Osteoblast (primary cell): ENCODE measurements at regions not wholly inside any gene's neighbourhood (a gene's known extent, or its start where the extent isn't known, plus 50 kb on each side); places are given as distances from the start of the nearest gene placed in this dataset.

Experiments used
- DNase-seq: peaks from one replicate; pipeline ENCODE4 v3.0.0; 2011; ENCODE audit warnings: low spot score, mixed read lengths; ENCODE audit not compliant: insufficient read length; ENCODE audit errors: missing footprints
- H2AFZ ChIP-seq: 2 replicates; pipeline ENCODE4 v1.6.0; 2011; ENCODE audit warnings: mild to moderate bottlenecking, low read length
- H3K27ac ChIP-seq: 2 replicates; pipeline ENCODE4 v1.5.1; 2011; ENCODE audit warnings: mild to moderate bottlenecking, low read depth, low read length, moderate library complexity
- H3K27me3 ChIP-seq: 2 replicates; pipeline ENCODE4 v1.6.0; 2012; ENCODE audit warnings: mild to moderate bottlenecking, control low read depth, inconsistent platforms, low read length, moderate library complexity; ENCODE audit not compliant: insufficient read depth
- H3K36me3 ChIP-seq: 2 replicates; pipeline ENCODE4 v1.5.1; 2011; ENCODE audit warnings: mild to moderate bottlenecking, low read length, control low read depth, moderate library complexity; ENCODE audit not compliant: insufficient read depth
- H3K4me1 ChIP-seq: 2 replicates; pipeline ENCODE4 v1.5.1; 2011; ENCODE audit warnings: mild to moderate bottlenecking, low read length, control low read depth, moderate library complexity; ENCODE audit not compliant: insufficient read depth
- H3K4me2 ChIP-seq: 2 replicates; pipeline ENCODE4 v1.6.0; 2011; ENCODE audit warnings: mild to moderate bottlenecking, low read length; ENCODE audit not compliant: insufficient read depth
- H3K4me3 ChIP-seq: fragments of 200-600 bp; sonication (generic); 3 replicates; pipeline ENCODE4 v1.5.1; 2012; ENCODE audit warnings: mild to moderate bottlenecking, low read length, inconsistent platforms; ENCODE audit not compliant: insufficient read depth
- H3K79me2 ChIP-seq: 2 replicates; pipeline ENCODE4 v1.6.0; 2012; ENCODE audit warnings: mild to moderate bottlenecking, low read length, control low read depth, inconsistent platforms; ENCODE audit not compliant: insufficient read depth
- H3K9me3 ChIP-seq: 2 replicates; pipeline ENCODE4 v1.5.1; 2011; ENCODE audit warnings: low read depth, low read length, control low read depth
- H4K20me1 ChIP-seq: 2 replicates; pipeline ENCODE4 v1.6.0; 2012; ENCODE audit warnings: mild to moderate bottlenecking, low read length, control low read depth; ENCODE audit not compliant: insufficient read depth
- TF ChIP-seq, protein P1 (sequence below): IDR thresholded peaks from 2 replicates; pipeline ENCODE4 v1.5.1; 2011; ENCODE audit warnings: mild to moderate bottlenecking, low read depth, low read length, moderate library complexity; ENCODE audit errors: extremely low read depth

DNA sequence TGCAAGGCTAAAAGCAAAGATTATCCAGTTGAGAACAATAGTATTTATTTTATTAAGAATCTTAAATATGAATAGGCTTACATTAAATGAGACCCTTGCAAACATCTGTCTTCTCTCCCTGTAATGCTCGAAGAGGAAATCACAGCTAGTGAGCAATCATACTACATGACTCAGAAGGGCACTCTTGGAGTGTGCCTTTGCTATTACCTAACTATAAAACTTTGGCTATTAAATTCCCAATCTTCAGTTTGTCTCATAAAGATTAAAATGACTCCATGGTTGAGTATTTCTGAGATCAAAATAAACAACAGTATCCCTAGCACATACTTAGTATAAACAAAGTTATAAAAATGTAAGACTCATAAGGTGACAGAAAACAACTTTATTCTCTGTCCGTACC is 296.9 kb downstream of the KCNJ3 start:
- Histone ChIP-seq H3K27me3 (no peaks in the 10 kb centered on the region), H3K36me3 (no peaks in the 10 kb centered on the region), H3K4me2 (no peak overlapping the region), H2AFZ (no peak overlapping the region), H3K4me1 (no peaks in the 10 kb centered on the region), H3K79me2 (no peaks in the 10 kb centered on the region), H3K9me3 (no peaks in the 10 kb centered on the region), H3K27ac (no peak overlapping the region), H3K4me3 (no peak overlapping the region), H4K20me1 (no peaks in the 10 kb centered on the region)
- no peak for DNase-seq
- TF ChIP-seq, protein P1, sequence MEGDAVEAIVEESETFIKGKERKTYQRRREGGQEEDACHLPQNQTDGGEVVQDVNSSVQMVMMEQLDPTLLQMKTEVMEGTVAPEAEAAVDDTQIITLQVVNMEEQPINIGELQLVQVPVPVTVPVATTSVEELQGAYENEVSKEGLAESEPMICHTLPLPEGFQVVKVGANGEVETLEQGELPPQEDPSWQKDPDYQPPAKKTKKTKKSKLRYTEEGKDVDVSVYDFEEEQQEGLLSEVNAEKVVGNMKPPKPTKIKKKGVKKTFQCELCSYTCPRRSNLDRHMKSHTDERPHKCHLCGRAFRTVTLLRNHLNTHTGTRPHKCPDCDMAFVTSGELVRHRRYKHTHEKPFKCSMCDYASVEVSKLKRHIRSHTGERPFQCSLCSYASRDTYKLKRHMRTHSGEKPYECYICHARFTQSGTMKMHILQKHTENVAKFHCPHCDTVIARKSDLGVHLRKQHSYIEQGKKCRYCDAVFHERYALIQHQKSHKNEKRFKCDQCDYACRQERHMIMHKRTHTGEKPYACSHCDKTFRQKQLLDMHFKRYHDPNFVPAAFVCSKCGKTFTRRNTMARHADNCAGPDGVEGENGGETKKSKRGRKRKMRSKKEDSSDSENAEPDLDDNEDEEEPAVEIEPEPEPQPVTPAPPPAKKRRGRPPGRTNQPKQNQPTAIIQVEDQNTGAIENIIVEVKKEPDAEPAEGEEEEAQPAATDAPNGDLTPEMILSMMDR: no peak

DNA sequence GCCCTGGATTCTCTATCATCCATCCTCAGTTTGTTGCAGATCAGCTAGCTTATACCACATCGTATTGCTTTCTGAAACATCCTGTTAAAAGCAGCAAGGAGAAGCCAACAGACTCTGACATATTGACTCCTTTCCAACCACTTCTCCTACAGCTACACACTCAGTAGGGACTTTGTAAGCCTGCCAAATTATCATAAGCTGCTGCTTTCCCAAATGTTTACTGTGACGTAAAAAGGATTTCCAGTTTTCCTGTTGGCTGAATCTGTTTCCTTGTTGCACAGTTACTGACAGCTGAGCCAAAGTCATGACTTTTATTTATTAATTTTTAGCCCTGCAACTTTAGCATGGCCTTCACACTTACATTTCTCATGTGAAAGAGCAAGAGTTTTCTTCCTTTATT is 294.3 kb downstream of the KCNJ3 start:
- TF ChIP-seq, protein P1: no peak
- Histone ChIP-seq H3K27ac (no peak overlapping the region), H3K9me3 (no peaks in the 10 kb centered on the region), H3K4me1 (no peaks in the 10 kb centered on the region), H3K36me3 (no peaks in the 10 kb centered on the region), H2AFZ (no peak overlapping the region), H3K4me3 (no peak overlapping the region), H3K27me3 (no peaks in the 10 kb centered on the region), H3K4me2 (no peak overlapping the region), H3K79me2 (no peaks in the 10 kb centered on the region), H4K20me1 (no peaks in the 10 kb centered on the region)
- no peak for DNase-seq

DNA sequence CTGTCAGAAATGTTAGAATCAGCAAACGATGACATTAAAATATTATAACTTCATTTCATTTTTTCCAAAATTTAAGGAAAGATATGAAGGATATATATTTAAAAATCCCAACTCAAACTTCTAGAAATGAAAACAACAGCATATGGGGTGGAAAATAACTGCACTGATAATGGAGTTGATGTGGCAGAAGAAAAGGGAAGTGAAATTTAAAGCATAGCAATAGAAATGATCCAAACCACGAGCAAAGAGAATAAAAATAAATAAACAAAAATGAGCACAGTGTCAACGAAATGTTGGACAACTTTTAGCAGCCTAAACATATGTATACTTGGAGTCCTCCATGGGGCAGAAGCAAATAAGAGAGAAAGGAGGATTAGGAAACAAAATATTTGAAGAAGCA is 280.2 kb downstream of the KCNJ3 start:
- Histone ChIP-seq H4K20me1 (no peaks in the 10 kb centered on the region), H2AFZ (no peak overlapping the region), H3K4me1 (no peaks in the 10 kb centered on the region), H3K9me3 (no peaks in the 10 kb centered on the region), H3K4me3 (no peak overlapping the region), H3K79me2 (no peaks in the 10 kb centered on the region), H3K27ac (no peak overlapping the region), H3K27me3 (no peaks in the 10 kb centered on the region), H3K4me2 (no peak overlapping the region), H3K36me3 (no peaks in the 10 kb centered on the region)
- TF ChIP-seq, protein P1: no peak
- DNase-seq: no peak

DNA sequence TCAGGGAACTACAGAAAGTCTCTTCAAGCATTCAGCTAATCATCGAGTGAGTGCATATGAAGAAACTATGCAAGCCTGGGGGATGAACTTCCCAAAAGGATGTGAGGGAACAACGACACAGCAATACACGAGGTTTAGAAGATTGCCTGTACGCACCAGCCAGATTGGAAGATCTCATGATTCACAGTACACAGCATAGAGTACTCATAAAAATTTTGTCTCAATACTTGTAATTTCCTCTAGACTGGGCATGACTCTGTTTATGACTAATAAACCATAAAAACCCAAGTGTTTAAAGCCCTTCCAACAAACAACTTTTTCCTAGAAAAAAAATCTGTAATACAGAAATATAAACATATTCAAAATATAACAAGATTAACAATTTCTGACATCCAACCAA is 279.7 kb downstream of the KCNJ3 start:
- no peaks in the 10 kb centered on the region for H3K36me3 ChIP-seq
- H2AFZ ChIP-seq: no peak overlapping the region
- TF ChIP-seq, protein P1: no peak
- H3K4me3 ChIP-seq: no peak overlapping the region
- no peaks in the 10 kb centered on the region for H3K27me3 ChIP-seq
- no peak overlapping the region for H3K4me2 ChIP-seq
- H3K9me3 ChIP-seq: no peaks in the 10 kb centered on the region
- no peak overlapping the region for H3K27ac ChIP-seq
- DNase-seq: no peak
- no peaks in the 10 kb centered on the region for H3K4me1 ChIP-seq
- no peaks in the 10 kb centered on the region for H4K20me1 ChIP-seq
- no peaks in the 10 kb centered on the region for H3K79me2 ChIP-seq
